ENCODE measurements at regions not wholly inside any gene's neighbourhood (a gene's known extent, or its start where the extent isn't known, plus 50 kb on each side); places are given as distances from the start of the nearest gene placed in this dataset.

DNA sequence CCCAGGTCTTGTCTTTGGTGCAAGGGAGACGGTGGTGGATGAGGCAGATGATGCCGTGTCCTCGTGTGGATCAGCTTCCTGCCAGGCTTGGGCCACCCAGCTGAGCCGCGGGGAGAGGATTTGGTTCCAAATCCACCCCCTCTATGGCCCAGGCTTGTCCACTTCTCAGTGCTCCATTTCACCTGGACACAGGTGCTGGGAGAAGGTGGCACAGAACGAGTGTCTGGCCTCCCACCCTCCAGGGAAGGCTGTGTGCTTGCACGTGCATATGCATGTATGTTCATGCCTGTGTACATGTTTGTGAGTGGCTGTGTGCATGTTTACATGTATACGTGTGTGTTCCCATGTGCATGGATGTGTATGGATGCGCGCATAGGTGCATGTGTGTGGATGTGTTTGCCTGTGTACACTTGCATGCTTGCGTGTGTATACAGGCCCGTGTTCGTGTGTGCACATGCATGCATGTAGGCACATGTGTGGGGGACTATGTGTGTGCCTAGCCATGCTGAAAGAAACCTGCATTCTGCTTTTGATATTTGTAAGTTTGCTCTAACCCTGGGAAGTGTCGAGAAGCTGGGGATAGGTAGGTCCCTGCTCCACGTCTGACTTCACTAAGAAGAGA, 196.3 kb downstream of the IRF8 start:
- no peak for DNase-seq

DNA sequence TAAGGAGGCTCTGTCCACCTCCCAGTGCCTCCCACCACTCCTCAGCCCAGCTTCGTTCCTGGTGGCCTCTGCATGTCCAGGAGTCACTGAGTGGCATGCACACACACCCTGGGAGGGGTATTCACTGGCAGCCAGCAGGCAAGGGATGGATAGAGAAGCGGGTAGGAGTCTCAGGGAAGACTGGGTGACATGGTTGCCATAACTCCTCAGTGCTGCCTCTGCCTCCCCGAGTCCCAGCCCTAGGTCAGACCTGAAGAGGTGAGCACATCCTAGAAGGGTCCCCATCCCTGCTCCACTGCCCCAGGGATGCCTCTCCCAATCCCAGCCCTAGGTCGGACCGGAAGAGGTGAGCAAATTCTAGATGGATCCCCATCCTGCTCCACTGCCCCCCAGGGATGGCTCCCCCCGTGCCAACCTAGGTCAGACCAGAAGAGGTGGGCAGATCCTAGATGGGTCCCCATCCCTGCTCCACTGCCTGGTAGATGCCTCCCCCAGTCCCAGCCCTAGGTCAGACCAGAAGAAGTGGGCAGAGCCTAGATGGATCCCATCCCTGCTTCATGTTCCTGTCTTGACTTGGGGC, 197.0 kb downstream of the IRF8 start:
- DNase-seq = no peak

GRCh38 chr16:86096850-86097249, 197.9 kb downstream of the IRF8 start:
- no peak for DNase-seq

DNA sequence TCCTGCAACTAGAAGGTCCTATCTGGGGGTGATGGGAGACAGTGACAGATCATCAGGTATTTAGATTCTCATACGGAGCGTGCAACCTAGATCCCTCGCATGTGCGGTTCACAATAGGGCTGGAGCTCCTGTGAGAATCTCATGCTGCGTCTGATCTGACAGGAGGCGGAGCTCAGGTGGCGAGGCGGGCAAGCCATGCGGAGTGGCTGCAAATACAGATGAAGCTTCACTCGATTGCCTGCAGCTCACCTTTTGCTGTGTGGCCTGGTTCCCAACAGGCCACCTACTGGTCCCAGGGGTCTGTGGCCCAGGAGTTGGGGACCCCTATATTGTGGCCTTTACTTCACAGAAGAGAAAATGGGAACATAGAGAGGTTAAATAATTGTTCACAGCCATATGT, 200.4 kb downstream of the IRF8 start:
- DNase-seq = no peak

DNA sequence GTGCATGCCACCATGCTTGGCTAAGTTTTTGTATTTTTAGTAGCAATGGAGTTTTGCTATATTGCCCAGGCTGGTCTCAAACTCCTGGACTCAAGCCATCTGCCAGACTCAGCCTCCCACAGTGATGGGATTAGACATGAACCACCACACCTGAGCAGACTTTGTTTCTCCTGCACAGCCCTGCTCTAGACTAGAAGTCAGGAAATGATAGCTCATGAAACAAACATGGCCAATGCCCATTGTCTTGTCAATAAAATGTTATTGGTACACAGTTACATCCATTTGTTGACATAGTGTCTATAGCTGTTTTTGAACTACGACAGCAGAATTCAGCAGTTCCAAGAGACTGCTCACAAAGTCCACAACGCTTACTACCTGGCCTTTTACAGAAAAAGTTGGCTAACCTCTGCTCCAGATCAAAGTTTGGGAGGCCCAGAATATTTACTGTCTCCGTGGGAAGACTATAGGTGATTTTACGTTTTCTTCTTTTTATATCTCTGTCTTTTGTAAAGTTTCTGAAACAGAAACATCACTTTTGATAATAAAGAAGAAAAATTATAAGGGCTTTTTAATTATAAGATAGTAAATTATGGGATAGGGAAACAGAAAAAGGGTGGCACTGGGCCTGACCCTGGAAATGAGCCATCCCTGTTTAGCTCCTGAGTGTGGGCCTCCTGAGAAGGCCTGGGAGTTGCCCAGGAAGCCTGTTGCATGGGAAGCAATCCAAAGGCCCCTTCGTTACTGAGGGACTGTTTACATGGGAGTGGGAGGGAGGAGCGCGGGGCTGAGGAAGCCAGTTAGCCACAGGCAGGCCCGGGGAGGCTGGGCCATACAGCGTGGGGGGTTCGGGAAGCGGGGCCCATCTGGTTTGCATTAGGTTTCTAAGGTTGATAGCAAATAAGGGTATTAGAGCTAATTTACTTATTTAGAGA, 201.5 kb downstream of the IRF8 start:
- DNase-seq = no peak

DNA sequence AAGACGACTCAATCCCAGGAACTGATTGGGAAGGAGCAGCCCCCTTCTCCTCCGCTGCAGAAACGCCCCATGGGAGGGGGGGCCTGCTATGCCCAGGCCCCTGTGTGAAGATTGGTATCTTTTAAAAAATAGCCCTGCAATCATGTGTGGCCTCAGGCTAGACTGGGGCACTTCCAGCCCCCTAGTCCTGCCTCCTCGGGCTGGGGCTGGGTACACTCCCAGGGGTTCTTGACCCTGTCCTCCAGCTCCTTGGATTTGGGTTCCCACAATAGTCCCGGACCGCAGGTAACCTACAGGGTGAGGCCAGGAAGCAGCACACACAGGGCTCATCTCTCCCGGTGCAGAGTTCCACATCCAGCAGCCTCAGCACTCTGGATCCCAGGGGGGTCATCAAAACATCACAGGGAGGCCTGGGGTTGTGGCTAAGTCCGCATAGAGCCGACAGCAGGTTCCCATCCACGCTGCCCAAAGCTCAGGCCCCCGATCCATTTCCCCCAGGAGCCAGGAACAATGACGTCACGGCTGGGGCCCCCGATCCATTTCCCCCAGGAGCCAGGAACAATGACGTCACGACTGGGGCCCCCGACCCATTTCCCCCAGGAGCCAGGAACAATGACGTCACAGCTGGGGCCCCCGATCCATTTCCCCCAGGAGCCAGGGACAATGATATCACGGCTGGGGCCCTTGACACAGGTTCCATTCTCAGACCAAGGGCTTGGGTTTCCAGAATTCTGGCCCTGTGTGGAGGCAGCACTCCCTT, 202.4 kb downstream of the IRF8 start:
- no peak for DNase-seq

- no peak for DNase-seq
Measured at GRCh38 chr16:86101897-86102157, 202.9 kb downstream of the IRF8 start.

DNA sequence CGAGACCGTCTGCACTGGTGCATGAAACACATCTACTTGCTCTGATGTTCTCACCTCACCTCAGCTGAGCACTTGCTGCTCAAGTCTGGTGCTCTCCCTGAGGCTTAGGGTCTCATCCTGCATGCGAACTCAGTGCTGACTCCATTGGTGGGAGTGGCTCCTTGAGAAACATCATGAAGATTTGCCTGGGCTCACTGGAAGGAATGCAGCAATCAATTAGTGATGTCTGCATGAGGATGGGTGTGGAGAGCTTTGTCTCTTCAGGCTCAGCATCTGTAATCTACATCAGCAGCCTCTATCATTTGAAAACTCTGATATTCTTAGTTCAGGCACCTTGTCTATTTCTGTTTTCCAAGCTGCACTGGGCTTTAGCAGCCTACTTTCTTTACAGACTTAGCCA, 204.4 kb downstream of the IRF8 start:
- DNase-seq = no peak

DNA sequence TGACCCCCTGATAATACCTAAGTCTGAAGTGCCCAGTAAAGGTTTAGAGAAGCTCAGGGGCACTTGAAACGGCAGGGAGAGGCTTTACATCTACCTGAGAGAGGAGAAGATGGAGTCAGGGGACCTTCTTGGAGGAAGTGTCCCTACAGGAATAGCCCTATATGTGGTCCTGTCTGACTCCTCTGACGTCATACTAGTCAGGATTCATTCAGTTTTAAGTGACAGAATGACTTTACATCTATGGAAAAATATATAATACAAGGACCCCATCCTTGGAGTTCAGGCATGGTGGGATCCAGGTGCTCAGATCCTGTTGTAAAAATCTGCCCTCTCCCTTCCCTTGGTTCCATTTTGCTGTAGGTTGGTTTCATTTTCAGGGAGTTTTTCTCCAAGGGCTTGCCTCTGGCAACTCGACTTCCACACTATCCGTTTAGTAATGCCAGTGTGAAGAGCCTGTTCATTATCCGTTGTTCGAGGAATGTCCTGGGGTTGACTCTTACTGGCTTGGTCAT, 205.6 kb downstream of the IRF8 start:
- DNase-seq = no peak

DNA sequence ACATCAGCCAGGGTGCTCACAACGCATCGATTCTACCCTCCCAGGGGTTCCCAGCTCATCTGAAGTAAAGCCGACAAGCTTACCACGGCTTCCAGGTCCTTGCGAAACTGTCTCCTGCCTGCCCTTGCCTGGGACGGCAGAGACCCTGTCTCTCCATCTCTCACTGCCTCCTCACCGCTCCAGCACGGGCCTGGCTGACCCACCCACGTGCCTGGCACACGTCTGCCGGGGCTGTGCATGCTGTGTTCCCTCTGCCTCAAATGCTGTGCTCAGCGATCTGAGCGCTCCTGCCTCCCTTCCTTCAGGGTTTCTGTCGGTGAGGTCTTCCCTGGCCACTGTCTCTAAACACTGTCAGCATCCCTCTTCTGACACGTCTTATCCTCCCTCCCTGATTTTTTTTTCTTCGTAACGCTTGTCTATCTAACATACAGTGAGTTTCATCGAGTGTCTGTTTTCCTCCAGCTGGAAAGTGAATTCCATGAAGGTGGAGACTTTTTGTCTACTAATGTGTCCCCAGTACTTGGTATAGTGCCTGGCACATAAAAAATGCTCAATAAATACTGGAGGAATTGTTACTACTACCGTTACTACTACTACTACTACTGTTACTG, 208.4 kb downstream of the IRF8 start:
- no peak for DNase-seq

DNA sequence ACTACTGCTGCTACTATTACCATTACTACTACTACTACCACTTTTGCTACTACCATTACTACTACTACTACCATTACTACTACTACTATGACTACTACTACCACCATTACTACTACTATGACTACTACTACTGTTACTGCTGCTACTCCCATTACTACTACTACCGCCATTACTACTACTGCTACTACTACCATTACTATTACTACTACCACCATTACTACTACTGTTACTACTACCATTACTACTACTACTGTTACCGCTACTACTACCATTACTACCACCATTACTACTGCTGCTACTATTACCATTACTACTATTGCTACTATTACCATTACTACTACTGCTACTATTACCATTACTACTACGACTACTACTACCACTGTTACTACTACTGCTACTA, 209.1 kb downstream of the IRF8 start:
- DNase-seq = no peak

DNA sequence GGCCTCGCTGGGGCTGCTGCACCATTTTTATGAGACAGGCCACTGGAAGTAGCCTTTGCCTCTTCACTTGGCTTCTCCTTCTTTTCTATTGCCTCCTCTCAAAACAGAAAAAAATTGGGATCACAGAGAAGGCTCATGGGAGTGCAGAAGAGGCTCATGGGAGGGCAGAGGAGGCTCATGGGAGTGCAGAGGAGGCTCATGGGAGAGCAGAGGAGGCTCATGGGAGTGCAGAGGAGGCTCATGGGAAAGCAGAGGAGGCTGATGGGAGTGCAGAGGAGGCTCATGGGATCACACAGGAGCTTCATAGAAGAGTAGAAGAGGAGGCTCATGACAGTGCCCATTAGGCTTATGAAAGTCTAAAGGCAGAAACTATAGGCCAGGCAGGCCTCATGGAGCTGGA, 211.2 kb downstream of the IRF8 start:
- DNase-seq = no peak

DNA sequence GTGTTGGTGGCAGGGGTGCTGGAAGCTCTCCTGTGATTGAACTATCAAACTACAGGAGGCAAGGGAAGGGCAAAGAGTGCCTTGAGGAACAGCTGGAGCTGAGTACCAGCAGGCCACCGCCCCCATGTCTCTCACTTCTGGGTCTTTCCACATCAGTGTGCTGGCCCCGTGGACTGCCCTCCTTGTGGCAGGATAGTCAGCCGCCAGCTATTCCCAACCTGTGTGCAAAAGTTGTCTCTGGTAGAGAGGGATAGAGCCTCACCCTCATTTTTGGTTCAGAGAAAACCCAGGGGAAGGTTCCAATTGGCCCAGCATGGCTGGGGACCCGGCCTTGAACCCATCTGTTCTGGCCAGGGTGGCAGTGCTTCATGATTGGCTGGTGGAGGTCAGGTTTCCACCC, 211.8 kb downstream of the IRF8 start:
- DNase-seq = no peak

DNA sequence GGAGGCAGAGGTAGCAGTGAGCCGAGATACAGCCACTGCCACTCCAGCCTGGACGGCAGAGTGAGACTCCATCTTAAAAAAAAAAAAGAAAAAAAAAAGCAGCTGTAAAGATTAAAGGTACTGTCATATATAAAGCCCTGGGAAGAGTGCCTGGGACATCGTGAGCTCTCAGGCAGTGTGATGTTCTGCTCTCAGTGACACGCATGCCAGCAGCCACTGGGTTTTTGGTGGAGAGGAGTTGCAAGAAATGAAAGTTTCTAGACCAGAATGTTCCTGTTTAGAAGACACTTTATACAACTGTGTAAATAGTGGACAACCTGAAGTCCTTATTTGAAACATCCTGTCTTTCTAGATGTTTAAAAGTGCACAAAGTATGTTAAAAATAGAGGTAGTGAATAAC, 213.2 kb downstream of the IRF8 start:
- no peak for DNase-seq

GRCh38 chr16:86117235-86117634, 218.3 kb downstream of the IRF8 start:
- no peak for DNase-seq

DNA sequence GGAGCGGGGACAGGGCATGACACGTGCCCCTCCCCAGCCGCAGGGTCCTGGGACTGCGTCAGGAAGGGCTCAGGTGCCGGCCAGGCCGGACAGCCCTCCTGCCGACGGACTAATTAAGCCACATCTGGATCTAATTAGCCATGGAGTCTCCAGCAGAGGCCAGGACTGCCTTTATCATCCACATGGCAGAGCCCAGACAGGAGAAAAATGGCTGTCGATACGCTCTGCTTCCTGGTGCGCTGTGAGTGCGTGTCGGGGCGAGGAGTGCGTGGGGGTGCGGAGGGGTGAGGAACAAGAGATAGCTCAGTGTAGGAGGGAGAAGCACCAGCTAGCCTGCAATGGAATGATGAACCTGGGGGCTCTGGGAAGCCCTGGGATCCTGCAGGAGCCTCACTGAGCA, 218.8 kb downstream of the IRF8 start:
- no peak for DNase-seq

GRCh38 chr16:86118467-86119307, 219.7 kb downstream of the IRF8 start:
- no peak for DNase-seq

GRCh38 chr16:86120201-86121192, 221.5 kb downstream of the IRF8 start:
- no peak for DNase-seq

- DNase-seq = no peak
Measured at GRCh38 chr16:86121374-86122010, 222.5 kb downstream of the IRF8 start.

DNA sequence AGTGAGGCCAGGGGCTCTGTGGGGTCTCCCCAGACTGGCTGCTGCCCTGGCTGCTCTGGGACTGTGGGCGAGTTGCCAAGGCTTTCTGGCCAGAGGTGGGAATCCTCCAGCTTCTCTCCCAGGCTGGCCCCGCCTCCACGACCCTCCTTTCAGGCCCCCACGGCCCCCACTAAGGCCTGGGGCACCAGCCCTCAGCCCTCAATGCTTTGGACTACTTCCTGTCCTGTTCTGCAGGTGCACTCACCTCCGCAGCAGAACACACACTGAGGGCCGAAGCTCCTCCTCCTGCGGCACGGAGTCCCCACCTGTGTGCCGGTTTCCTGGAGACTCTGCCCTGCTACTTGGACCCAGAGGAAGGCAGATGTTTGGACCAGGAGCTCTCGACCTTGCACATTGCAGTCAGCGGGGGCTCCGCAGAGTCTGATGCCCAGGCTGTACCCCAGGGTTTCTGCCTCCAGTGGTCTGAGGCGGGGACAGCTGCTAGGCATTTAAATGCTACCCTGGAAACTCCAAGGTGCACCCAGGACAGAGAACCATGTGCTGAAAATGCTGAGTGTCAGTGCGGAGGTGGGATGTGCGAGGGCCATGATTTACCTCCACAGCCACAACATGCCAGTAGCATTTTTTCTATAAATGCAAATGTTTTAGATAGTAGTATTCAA, 223.8 kb downstream of the IRF8 start:
- DNase-seq = no peak

Data from DMS53 (cell line).